ENCODE measurements at regions not wholly inside any gene's neighbourhood (a gene's known extent, or its start where the extent isn't known, plus 50 kb on each side); places are given as distances from the start of the nearest gene placed in this dataset.

GRCh38 chr7:18369011-18369410 is 126.5 kb upstream of the HDAC9 start:
- TF ChIP-seq CTCF (IDR thresholded peaks at IDR 0.05; ENCODE audit: control extremely low read depth, extremely low read depth) = no peak
- no peak overlapping the region for H3K9ac ChIP-seq (ENCODE audit: insufficient read depth in 1 of 2, low read length in 2 of 2)
- no peak overlapping the region for H3K4me3 ChIP-seq
- DNase-seq (no peak), ATAC-seq (ENCODE audit: insufficient read depth, low FRiP score) (no peak)
- no peak overlapping the region for H3K27ac ChIP-seq (ENCODE audit: low read depth in 1 of 2, low read length in 1 of 2)
- WGBS, 2 donors = 78 to 90% methylated on average over 1 of the region's 1 CpG
- no peaks in the 10 kb centered on the region for H3K4me1 ChIP-seq (ENCODE audit: control insufficient read depth in 5 of 5, insufficient read depth in 5 of 5, low read length in 5 of 5)
- H3K36me3 ChIP-seq (ENCODE audit: control insufficient read depth in 4 of 4, insufficient read depth in 4 of 4, low read length in 4 of 4) = no peaks in the 10 kb centered on the region
- H3K9me3 ChIP-seq (ENCODE audit: control insufficient read depth in 4 of 4, insufficient read depth in 3 of 4, low read length in 3 of 4) = no peaks in the 10 kb centered on the region
- H3K27me3 ChIP-seq (ENCODE audit: control insufficient read depth in 3 of 3, insufficient read depth in 3 of 3, low read length in 2 of 3) = no peaks in the 10 kb centered on the region

GRCh38 chr7:18370633-18371032 is 124.9 kb upstream of the HDAC9 start:
- H3K9me3 ChIP-seq (ENCODE audit: control insufficient read depth in 4 of 4, insufficient read depth in 3 of 4, low read length in 3 of 4) = no peaks in the 10 kb centered on the region
- no peaks in the 10 kb centered on the region for H3K27me3 ChIP-seq (ENCODE audit: control insufficient read depth in 3 of 3, insufficient read depth in 3 of 3, low read length in 2 of 3)
- ATAC-seq (ENCODE audit: insufficient read depth, low FRiP score) (no peak), DNase-seq (no peak)
- 79 to 82% methylated on average over 5 of the region's 5 CpGs for WGBS, 2 donors
- H3K9ac ChIP-seq (ENCODE audit: insufficient read depth in 1 of 2, low read length in 2 of 2) = no peak overlapping the region
- no peak overlapping the region for H3K27ac ChIP-seq (ENCODE audit: low read depth in 1 of 2, low read length in 1 of 2)
- H3K4me1 ChIP-seq (ENCODE audit: control insufficient read depth in 5 of 5, insufficient read depth in 5 of 5, low read length in 5 of 5) = peaks cover 0 to 2% (median 0%) of the 10 kb centered on the region in 5 donors
- no peaks in the 10 kb centered on the region for H3K36me3 ChIP-seq (ENCODE audit: control insufficient read depth in 4 of 4, insufficient read depth in 4 of 4, low read length in 4 of 4)
- TF ChIP-seq CTCF (IDR thresholded peaks at IDR 0.05; ENCODE audit: control extremely low read depth, extremely low read depth) = no peak
- no peak overlapping the region for H3K4me3 ChIP-seq

- H3K27me3 ChIP-seq (ENCODE audit: control insufficient read depth in 3 of 3, insufficient read depth in 3 of 3, low read length in 2 of 3) = no peaks in the 10 kb centered on the region
- whole genome bisulfite sequencing, 2 donors = 88 to 98% methylated on average over 2 of the region's 2 CpGs
- DNase-seq = no peak
- H3K27ac ChIP-seq (ENCODE audit: low read depth in 1 of 2, low read length in 1 of 2) = no peak overlapping the region
- peaks cover 0 to 2% (median 0%) of the 10 kb centered on the region in 5 donors for H3K4me1 ChIP-seq (ENCODE audit: control insufficient read depth in 5 of 5, insufficient read depth in 5 of 5, low read length in 5 of 5)
- no peak overlapping the region for H3K9ac ChIP-seq (ENCODE audit: insufficient read depth in 1 of 2, low read length in 2 of 2)
- no peak overlapping the region for H3K4me3 ChIP-seq
- no peaks in the 10 kb centered on the region for H3K9me3 ChIP-seq (ENCODE audit: control insufficient read depth in 4 of 4, insufficient read depth in 3 of 4, low read length in 3 of 4)
- no peaks in the 10 kb centered on the region for H3K36me3 ChIP-seq (ENCODE audit: control insufficient read depth in 4 of 4, insufficient read depth in 4 of 4, low read length in 4 of 4)
- ATAC-seq (ENCODE audit: insufficient read depth, low FRiP score) = no peak
- no peak for TF ChIP-seq CTCF (IDR thresholded peaks at IDR 0.05; ENCODE audit: control extremely low read depth, extremely low read depth)
Observed at GRCh38 chr7:18378989-18379605, 116.5 kb upstream of the HDAC9 start.

Data from lung (tissue), 11 donors.